Neural cell (in vitro differentiated cells): ENCODE measurements at regions not wholly inside any gene's neighbourhood (a gene's known extent, or its start where the extent isn't known, plus 50 kb on each side); places are given as distances from the start of the nearest gene placed in this dataset.

ENCODE experiments used
- H2AFZ ChIP-seq: fragments of 200-600, 300-800 bp; sonication (generic), shearing (Covaris generic); 2 replicates; pipeline ENCODE4 v1.6.0; 2014; ENCODE audit warnings: low read depth, mild to moderate bottlenecking, antibody characterized with exemption, low read length, moderate library complexity
- H3F3A ChIP-seq: fragments of 200-600 bp; shearing (Covaris generic); 2 replicates; pipeline ENCODE4 v1.6.1; 2016; ENCODE audit warnings: mild to moderate bottlenecking, moderate library complexity, mixed read lengths, antibody characterized with exemption, low read length; ENCODE audit not compliant: insufficient read depth, poor library complexity, severe bottlenecking
- H3K27ac ChIP-seq: fragments of 200-600, 300-800 bp; sonication (generic), shearing (Covaris generic); 2 replicates; pipeline ENCODE4 v1.5.1; 2014; ENCODE audit warnings: mild to moderate bottlenecking, low read length, moderate library complexity
- H3K27me3 ChIP-seq: fragments of 300-800, 200-600 bp; sonication (generic), shearing (Covaris generic); 2 replicates; pipeline ENCODE4 v1.6.0; 2014; ENCODE audit warnings: mild to moderate bottlenecking, low read depth, low read length, moderate library complexity; ENCODE audit not compliant: insufficient read depth
- H3K36me3 ChIP-seq: fragments of 300-800, 200-600 bp; sonication (generic), shearing (Covaris generic); 2 replicates; pipeline ENCODE4 v1.5.1; 2014; ENCODE audit warnings: mild to moderate bottlenecking, antibody characterized with exemption, low read length, moderate library complexity; ENCODE audit not compliant: insufficient read depth
- H3K4me2 ChIP-seq: fragments of 300-800, 200-600 bp; sonication (generic), shearing (Covaris generic); 2 replicates; pipeline ENCODE4 v1.6.0; 2014; ENCODE audit warnings: mild to moderate bottlenecking, low read length
- H3K4me3 ChIP-seq: fragments of 300-800, 200-600 bp; sonication (generic), shearing (Covaris generic); 2 replicates; pipeline ENCODE4 v1.5.1; 2014; ENCODE audit warnings: mild to moderate bottlenecking, low read length, moderate library complexity
- H3K79me2 ChIP-seq: fragments of 200-600 bp; shearing (Covaris generic); replicated peaks from 2 replicates; pipeline ENCODE4 v1.6.0; 2014; ENCODE audit warnings: mild to moderate bottlenecking, low read length, moderate library complexity; ENCODE audit not compliant: insufficient read depth
- H3K9ac ChIP-seq: fragments of 300-800, 200-600 bp; sonication (generic), shearing (Covaris generic); 2 replicates; pipeline ENCODE4 v1.6.1; 2016; ENCODE audit warnings: mild to moderate bottlenecking, low read length, mixed read lengths
- H3K9me2 ChIP-seq: fragments of 200-600 bp; shearing (Covaris generic); 2 replicates; pipeline ENCODE4 v1.6.1; 2016; ENCODE audit warnings: mild to moderate bottlenecking, low read length, mixed read lengths; ENCODE audit not compliant: insufficient read depth
- H3K9me3 ChIP-seq: fragments of 200-600, 300-800 bp; sonication (generic), shearing (Covaris generic); 2 replicates; pipeline ENCODE4 v1.6.1; 2016; ENCODE audit warnings: mild to moderate bottlenecking, mixed run types, low read length, moderate library complexity, mixed read lengths
- H4K20me1 ChIP-seq: fragments of 200-600 bp; shearing (Covaris generic); 2 replicates; pipeline ENCODE4 v1.6.1; 2016; ENCODE audit warnings: mild to moderate bottlenecking, mixed run types; ENCODE audit not compliant: insufficient read depth
- EP300 ChIP-seq: fragments of 450-650 bp; conservative IDR thresholded peaks from 2 replicates; pipeline ENCODE4 v1.6.1; 2014; ENCODE audit warnings: antibody characterized with exemption, mild to moderate bottlenecking, moderate library complexity; ENCODE audit not compliant: poor library complexity, severe bottlenecking
- EZH2 ChIP-seq: fragments of 200-600, 300-800 bp; shearing (Covaris generic), sonication (generic); IDR thresholded peaks from 2 replicates; pipeline ENCODE4 v1.6.1; 2014; ENCODE audit warnings: antibody characterized with exemption, low read length, borderline replicate concordance, mild to moderate bottlenecking; ENCODE audit not compliant: insufficient read depth, poor library complexity, severe bottlenecking
- MXI1 ChIP-seq: fragments of 450-650 bp; conservative IDR thresholded peaks from 2 replicates; pipeline ENCODE4 v1.6.1; 2014; ENCODE audit warnings: antibody characterized with exemption, mild to moderate bottlenecking; ENCODE audit not compliant: poor library complexity, severe bottlenecking
- POLR2AphosphoS5 ChIP-seq: IDR thresholded peaks from 2 replicates; pipeline ENCODE4 v1.6.1; 2012
- RAD21 ChIP-seq: fragments of 450-650 bp; conservative IDR thresholded peaks from 2 replicates; pipeline ENCODE4 v1.6.1; 2014; ENCODE audit warnings: antibody characterized with exemption, mild to moderate bottlenecking, moderate library complexity
- SMC3 ChIP-seq: fragments of 450-650 bp; conservative IDR thresholded peaks from 2 replicates; pipeline ENCODE4 v1.6.1; 2014; ENCODE audit warnings: antibody characterized with exemption, mild to moderate bottlenecking, moderate library complexity; ENCODE audit not compliant: poor library complexity
- TAF1 ChIP-seq: IDR thresholded peaks from 2 replicates; pipeline ENCODE4 v1.6.1; 2012; ENCODE audit warnings: low read depth
- TF ChIP-seq, protein P1 (sequence below): fragments of 450-650 bp; IDR thresholded peaks from 2 replicates; pipeline ENCODE4 v1.5.1; 2014; ENCODE audit warnings: antibody characterized with exemption, mild to moderate bottlenecking, moderate library complexity; ENCODE audit not compliant: poor library complexity, severe bottlenecking
- TF ChIP-seq, protein P2 (sequence below): IDR thresholded peaks from 2 replicates; pipeline ENCODE4 v1.6.1; 2012; ENCODE audit warnings: borderline replicate concordance

DNA sequence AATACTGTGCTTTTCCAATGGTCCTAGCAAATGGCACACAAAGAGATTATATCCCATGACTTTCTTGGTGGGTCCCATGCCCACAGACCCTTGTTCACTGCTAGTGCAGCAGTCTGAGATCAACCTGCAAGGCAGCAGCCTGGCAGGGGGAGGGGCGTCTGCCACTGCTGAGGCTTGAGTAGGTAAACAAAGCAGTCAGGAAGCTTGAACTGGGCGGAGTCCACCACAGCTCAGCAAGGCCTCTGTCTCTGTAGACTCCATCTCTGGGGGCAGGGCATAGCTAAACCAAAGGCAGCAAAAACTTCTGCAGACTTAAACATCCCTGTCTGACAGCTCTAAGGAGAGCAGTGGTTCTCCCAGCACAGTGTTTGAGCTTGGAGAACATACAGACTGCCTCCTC lies 82.9 kb downstream of the ZNF737 start:
- Histone ChIP-seq H3K27me3 (no peaks in the 10 kb centered on the region), H3K9me2 (no peaks in the 10 kb centered on the region), H3K4me2 (no peak overlapping the region), H3F3A (no peaks in the 10 kb centered on the region), H4K20me1 (no peaks in the 10 kb centered on the region), H3K9ac (no peak overlapping the region), H3K4me3 (no peak overlapping the region), H3K36me3 (no peaks in the 10 kb centered on the region), H3K27ac (no peak overlapping the region), H3K9me3 (no peaks in the 10 kb centered on the region), H3K79me2 (no peaks in the 10 kb centered on the region), H2AFZ (no peak overlapping the region)
- TF ChIP-seq, protein P1, sequence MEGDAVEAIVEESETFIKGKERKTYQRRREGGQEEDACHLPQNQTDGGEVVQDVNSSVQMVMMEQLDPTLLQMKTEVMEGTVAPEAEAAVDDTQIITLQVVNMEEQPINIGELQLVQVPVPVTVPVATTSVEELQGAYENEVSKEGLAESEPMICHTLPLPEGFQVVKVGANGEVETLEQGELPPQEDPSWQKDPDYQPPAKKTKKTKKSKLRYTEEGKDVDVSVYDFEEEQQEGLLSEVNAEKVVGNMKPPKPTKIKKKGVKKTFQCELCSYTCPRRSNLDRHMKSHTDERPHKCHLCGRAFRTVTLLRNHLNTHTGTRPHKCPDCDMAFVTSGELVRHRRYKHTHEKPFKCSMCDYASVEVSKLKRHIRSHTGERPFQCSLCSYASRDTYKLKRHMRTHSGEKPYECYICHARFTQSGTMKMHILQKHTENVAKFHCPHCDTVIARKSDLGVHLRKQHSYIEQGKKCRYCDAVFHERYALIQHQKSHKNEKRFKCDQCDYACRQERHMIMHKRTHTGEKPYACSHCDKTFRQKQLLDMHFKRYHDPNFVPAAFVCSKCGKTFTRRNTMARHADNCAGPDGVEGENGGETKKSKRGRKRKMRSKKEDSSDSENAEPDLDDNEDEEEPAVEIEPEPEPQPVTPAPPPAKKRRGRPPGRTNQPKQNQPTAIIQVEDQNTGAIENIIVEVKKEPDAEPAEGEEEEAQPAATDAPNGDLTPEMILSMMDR, result no peak
- TF ChIP-seq, protein P2, sequence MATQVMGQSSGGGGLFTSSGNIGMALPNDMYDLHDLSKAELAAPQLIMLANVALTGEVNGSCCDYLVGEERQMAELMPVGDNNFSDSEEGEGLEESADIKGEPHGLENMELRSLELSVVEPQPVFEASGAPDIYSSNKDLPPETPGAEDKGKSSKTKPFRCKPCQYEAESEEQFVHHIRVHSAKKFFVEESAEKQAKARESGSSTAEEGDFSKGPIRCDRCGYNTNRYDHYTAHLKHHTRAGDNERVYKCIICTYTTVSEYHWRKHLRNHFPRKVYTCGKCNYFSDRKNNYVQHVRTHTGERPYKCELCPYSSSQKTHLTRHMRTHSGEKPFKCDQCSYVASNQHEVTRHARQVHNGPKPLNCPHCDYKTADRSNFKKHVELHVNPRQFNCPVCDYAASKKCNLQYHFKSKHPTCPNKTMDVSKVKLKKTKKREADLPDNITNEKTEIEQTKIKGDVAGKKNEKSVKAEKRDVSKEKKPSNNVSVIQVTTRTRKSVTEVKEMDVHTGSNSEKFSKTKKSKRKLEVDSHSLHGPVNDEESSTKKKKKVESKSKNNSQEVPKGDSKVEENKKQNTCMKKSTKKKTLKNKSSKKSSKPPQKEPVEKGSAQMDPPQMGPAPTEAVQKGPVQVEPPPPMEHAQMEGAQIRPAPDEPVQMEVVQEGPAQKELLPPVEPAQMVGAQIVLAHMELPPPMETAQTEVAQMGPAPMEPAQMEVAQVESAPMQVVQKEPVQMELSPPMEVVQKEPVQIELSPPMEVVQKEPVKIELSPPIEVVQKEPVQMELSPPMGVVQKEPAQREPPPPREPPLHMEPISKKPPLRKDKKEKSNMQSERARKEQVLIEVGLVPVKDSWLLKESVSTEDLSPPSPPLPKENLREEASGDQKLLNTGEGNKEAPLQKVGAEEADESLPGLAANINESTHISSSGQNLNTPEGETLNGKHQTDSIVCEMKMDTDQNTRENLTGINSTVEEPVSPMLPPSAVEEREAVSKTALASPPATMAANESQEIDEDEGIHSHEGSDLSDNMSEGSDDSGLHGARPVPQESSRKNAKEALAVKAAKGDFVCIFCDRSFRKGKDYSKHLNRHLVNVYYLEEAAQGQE, result no peak
- no peak for TF ChIP-seq EZH2
- TF ChIP-seq POLR2AphosphoS5, result no peak
- TF ChIP-seq SMC3, result no peak
- no peak for TF ChIP-seq MXI1
- no peak for TF ChIP-seq RAD21
- no peak for TF ChIP-seq TAF1
- TF ChIP-seq EP300, result no peak

DNA sequence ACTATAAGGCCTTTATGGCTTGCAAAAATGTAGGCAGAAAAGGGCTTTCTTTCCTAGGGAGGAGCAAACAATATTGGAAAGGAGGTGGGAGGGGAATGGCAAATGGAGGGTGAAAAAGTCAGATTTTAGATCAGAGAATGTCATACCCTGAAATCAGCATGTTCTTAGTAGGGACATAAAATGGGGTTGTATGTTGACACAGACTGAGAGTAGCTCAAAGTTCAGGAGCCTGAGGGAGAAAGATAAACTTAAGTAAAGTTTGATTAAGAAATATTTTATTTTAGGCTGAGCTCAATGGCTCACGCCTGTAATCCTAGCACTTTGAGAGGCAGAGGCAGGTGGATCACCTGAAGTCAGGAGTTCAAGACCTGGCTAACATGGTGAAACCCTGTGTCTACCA lies 83.8 kb downstream of the ZNF737 start:
- Histone ChIP-seq H3K4me3 (no peak overlapping the region), H3K9me2 (no peaks in the 10 kb centered on the region), H3F3A (no peaks in the 10 kb centered on the region), H2AFZ (no peak overlapping the region), H3K79me2 (no peaks in the 10 kb centered on the region), H3K4me2 (no peak overlapping the region), H3K9me3 (no peaks in the 10 kb centered on the region), H4K20me1 (no peaks in the 10 kb centered on the region), H3K27ac (no peak overlapping the region), H3K9ac (no peak overlapping the region), H3K36me3 (no peaks in the 10 kb centered on the region), H3K27me3 (no peaks in the 10 kb centered on the region)
- no peak for TF ChIP-seq POLR2AphosphoS5
- TF ChIP-seq EZH2, result no peak
- TF ChIP-seq SMC3, result no peak
- TF ChIP-seq, protein P1, result no peak
- TF ChIP-seq MXI1, result no peak
- no peak for TF ChIP-seq RAD21
- no peak for TF ChIP-seq EP300
- TF ChIP-seq TAF1, result no peak
- TF ChIP-seq, protein P2, result no peak
